ENCODE measurements at regions not wholly inside any gene's neighbourhood (a gene's known extent, or its start where the extent isn't known, plus 50 kb on each side); places are given as distances from the start of the nearest gene placed in this dataset.

GRCh38 chr20:56788671-56789610 is 159.8 kb downstream of the TFAP2C start:
- H3K4me3 ChIP-seq (ENCODE audit: low read depth, low read length, poor library complexity, severe bottlenecking) = no peak overlapping the region
- intact Hi-C loops (cut with micrococcal nuclease; ENCODE audit: unreplicated experiment) = no loop called here
- H3K27ac ChIP-seq (ENCODE audit: low read depth, low read length, poor library complexity, severe bottlenecking) = no peak overlapping the region
- no peaks in the 10 kb centered on the region for H3K36me3 ChIP-seq (ENCODE audit: insufficient read depth, low read length, poor library complexity, severe bottlenecking)
- no peaks in the 10 kb centered on the region for H3K9me3 ChIP-seq (ENCODE audit: low read depth, low read length, poor library complexity, severe bottlenecking)
- BruUV-seq (replicated peaks) = no TSS peak
- POLR2A ChIA-PET (ENCODE audit: low non-redundant PET) = no interaction called here
- no peak for DNase-seq (ENCODE audit: low spot score)
- H3K27me3 ChIP-seq (replicated peaks; ENCODE audit: insufficient read depth, low read depth, low read length, poor library complexity) = peaks cover 12% of the 10 kb centered on the region
- no peaks in the 10 kb centered on the region for H3K4me1 ChIP-seq (ENCODE audit: insufficient read depth, low read length, poor library complexity, severe bottlenecking)
- TF ChIP-seq EZH2 (IDR thresholded peaks at IDR 0.05; ENCODE audit: borderline replicate concordance, low read depth, low read length, poor library complexity, severe bottlenecking) (no peak), CTCF (conservative IDR thresholded peaks at IDR 0.05; ENCODE audit: low read depth, low read length) (no peak)
- CTCF ChIA-PET = no interaction called here

- DNase-seq (ENCODE audit: low spot score) = no peak
- H3K27ac ChIP-seq (ENCODE audit: low read depth, low read length, poor library complexity, severe bottlenecking) = no peak overlapping the region
Measured at GRCh38 chr20:56793916-56794315, 164.8 kb downstream of the TFAP2C start.

DNA sequence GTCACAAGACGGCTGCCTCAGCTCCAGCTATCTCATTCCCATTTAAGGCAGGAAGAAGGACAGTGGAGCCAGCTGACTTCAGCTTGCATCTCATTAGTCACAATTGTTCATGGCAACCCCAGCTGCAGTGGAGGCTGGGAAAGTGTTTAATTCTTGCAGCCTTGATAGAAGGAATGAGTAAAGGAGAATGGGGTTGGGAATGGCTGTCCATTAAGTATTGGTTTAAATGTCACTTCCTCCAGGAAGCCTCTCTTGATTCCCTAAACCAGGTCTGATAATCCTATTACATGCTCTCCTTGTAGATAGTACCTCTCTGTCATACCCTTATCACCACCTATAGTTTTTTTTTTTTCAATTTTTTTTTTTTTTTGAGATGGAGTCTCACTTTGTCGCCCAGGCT is 166.4 kb downstream of the TFAP2C start:
- H3K27me3 ChIP-seq (replicated peaks; ENCODE audit: insufficient read depth, low read depth, low read length, poor library complexity) = peaks cover 31% of the 10 kb centered on the region

More at GRCh38 chr20:56793916-56794315, 164.8 kb downstream of the TFAP2C start:
- TF ChIP-seq CTCF (conservative IDR thresholded peaks at IDR 0.05; ENCODE audit: low read depth, low read length) (no peak), EZH2 (IDR thresholded peaks at IDR 0.05; ENCODE audit: borderline replicate concordance, low read depth, low read length, poor library complexity, severe bottlenecking) (no peak)
- Histone ChIP-seq H3K27me3 (replicated peaks; ENCODE audit: insufficient read depth, low read depth, low read length, poor library complexity) (peaks cover 16% of the 10 kb centered on the region), H3K36me3 (ENCODE audit: insufficient read depth, low read length, poor library complexity, severe bottlenecking) (no peaks in the 10 kb centered on the region), H3K4me1 (ENCODE audit: insufficient read depth, low read length, poor library complexity, severe bottlenecking) (no peaks in the 10 kb centered on the region), H3K9me3 (ENCODE audit: low read depth, low read length, poor library complexity, severe bottlenecking) (no peaks in the 10 kb centered on the region), H3K4me3 (ENCODE audit: low read depth, low read length, poor library complexity, severe bottlenecking) (no peak overlapping the region)
- intact Hi-C loops (cut with micrococcal nuclease; ENCODE audit: unreplicated experiment) = no loop called here
- ChIA-PET POLR2A (ENCODE audit: low non-redundant PET) (no interaction called here), CTCF (no interaction called here)
- no TSS peak for BruUV-seq (replicated peaks)

More for the DNA sequence above, 166.4 kb downstream of the TFAP2C start:
- no peak for DNase-seq (ENCODE audit: low spot score)
- H3K4me3 ChIP-seq (ENCODE audit: low read depth, low read length, poor library complexity, severe bottlenecking) = no peak overlapping the region
- no peaks in the 10 kb centered on the region for H3K4me1 ChIP-seq (ENCODE audit: insufficient read depth, low read length, poor library complexity, severe bottlenecking)
- POLR2A ChIA-PET (ENCODE audit: low non-redundant PET) = no interaction called here
- intact Hi-C loops (cut with micrococcal nuclease; ENCODE audit: unreplicated experiment) = no loop called here
- H3K9me3 ChIP-seq (ENCODE audit: low read depth, low read length, poor library complexity, severe bottlenecking) = no peaks in the 10 kb centered on the region
- TF ChIP-seq CTCF (conservative IDR thresholded peaks at IDR 0.05; ENCODE audit: low read depth, low read length) (no peak), EZH2 (IDR thresholded peaks at IDR 0.05; ENCODE audit: borderline replicate concordance, low read depth, low read length, poor library complexity, severe bottlenecking) (no peak)
- no peaks in the 10 kb centered on the region for H3K36me3 ChIP-seq (ENCODE audit: insufficient read depth, low read length, poor library complexity, severe bottlenecking)
- CTCF ChIA-PET = no interaction called here
- BruUV-seq (replicated peaks) = no TSS peak
- no peak overlapping the region for H3K27ac ChIP-seq (ENCODE audit: low read depth, low read length, poor library complexity, severe bottlenecking)
